ENCODE measurements at regions not wholly inside any gene's neighbourhood (a gene's known extent, or its start where the extent isn't known, plus 50 kb on each side); places are given as distances from the start of the nearest gene placed in this dataset.

DNA sequence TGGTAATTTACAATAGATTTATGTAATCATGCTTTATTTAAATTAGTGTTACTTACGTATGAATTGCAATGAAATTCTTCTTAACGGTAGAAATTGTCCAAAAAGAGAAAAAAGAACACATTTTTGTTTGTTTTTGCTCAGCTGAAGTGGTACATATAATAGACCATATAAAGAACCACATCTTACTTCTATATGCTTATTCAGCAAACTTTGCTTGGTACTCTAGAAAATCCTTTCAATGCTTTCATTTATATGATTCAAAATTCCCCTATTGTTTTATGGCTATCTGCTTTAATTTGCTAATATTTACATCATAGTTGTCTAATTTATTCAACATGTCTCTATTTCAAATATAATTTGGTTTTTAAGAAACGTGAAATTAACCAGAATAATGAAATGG is 903.2 kb downstream of the ANKRD7 start:
- WGBS (ENCODE audit: insufficient coverage, insufficient replicate concordance, low lambda C conversion rate, missing lambda C conversion rate), result 0% methylated on average over 3 of the region's 3 CpGs

More for the DNA sequence above, 903.2 kb downstream of the ANKRD7 start:
- no peaks in the 10 kb centered on the region for H3K9me3 ChIP-seq (replicated peaks; ENCODE audit: control insufficient read depth, insufficient read depth, low read length)
- no peak overlapping the region for H2AFZ ChIP-seq (ENCODE audit: control insufficient read depth, low read depth, low read length)
- FAIRE-seq, result no peak
- no peak overlapping the region for H3K9ac ChIP-seq (ENCODE audit: control insufficient read depth, insufficient read depth, low read length)
- ChIA-PET POLR2A (no interaction called here), SMC1A (ENCODE audit: uncharacterized antibody, unreplicated experiment) (no interaction called here), CTCF (no interaction called here), RAD21 (ENCODE audit: unreplicated experiment) (no interaction called here)
- H4K20me1 ChIP-seq (ENCODE audit: control insufficient read depth, insufficient read depth), result no peaks in the 10 kb centered on the region
- TF ChIP-seq, protein P1, sequence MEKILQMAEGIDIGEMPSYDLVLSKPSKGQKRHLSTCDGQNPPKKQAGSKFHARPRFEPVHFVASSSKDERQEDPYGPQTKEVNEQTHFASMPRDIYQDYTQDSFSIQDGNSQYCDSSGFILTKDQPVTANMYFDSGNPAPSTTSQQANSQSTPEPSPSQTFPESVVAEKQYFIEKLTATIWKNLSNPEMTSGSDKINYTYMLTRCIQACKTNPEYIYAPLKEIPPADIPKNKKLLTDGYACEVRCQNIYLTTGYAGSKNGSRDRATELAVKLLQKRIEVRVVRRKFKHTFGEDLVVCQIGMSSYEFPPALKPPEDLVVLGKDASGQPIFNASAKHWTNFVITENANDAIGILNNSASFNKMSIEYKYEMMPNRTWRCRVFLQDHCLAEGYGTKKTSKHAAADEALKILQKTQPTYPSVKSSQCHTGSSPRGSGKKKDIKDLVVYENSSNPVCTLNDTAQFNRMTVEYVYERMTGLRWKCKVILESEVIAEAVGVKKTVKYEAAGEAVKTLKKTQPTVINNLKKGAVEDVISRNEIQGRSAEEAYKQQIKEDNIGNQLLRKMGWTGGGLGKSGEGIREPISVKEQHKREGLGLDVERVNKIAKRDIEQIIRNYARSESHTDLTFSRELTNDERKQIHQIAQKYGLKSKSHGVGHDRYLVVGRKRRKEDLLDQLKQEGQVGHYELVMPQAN (conservative IDR thresholded peaks at IDR 0.05), result no peak
- TF ChIP-seq, protein P2, sequence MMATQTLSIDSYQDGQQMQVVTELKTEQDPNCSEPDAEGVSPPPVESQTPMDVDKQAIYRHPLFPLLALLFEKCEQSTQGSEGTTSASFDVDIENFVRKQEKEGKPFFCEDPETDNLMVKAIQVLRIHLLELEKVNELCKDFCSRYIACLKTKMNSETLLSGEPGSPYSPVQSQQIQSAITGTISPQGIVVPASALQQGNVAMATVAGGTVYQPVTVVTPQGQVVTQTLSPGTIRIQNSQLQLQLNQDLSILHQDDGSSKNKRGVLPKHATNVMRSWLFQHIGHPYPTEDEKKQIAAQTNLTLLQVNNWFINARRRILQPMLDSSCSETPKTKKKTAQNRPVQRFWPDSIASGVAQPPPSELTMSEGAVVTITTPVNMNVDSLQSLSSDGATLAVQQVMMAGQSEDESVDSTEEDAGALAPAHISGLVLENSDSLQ (IDR thresholded peaks at IDR 0.05), result no peak
- TF ChIP-seq ZZZ3 (IDR thresholded peaks at IDR 0.05; ENCODE audit: control insufficient read depth, insufficient read length, low read depth) (no peak), ZNF622 (IDR thresholded peaks at IDR 0.05) (no peak), IKZF1 (conservative IDR thresholded peaks at IDR 0.05) (no peak), NR2C1 (IDR thresholded peaks at IDR 0.05) (no peak), SMAD5 (IDR thresholded peaks at IDR 0.05; ENCODE audit: low read depth) (no peak), JUNB (IDR thresholded peaks at IDR 0.05) (no peak)
- TF ChIP-seq, protein P3, sequence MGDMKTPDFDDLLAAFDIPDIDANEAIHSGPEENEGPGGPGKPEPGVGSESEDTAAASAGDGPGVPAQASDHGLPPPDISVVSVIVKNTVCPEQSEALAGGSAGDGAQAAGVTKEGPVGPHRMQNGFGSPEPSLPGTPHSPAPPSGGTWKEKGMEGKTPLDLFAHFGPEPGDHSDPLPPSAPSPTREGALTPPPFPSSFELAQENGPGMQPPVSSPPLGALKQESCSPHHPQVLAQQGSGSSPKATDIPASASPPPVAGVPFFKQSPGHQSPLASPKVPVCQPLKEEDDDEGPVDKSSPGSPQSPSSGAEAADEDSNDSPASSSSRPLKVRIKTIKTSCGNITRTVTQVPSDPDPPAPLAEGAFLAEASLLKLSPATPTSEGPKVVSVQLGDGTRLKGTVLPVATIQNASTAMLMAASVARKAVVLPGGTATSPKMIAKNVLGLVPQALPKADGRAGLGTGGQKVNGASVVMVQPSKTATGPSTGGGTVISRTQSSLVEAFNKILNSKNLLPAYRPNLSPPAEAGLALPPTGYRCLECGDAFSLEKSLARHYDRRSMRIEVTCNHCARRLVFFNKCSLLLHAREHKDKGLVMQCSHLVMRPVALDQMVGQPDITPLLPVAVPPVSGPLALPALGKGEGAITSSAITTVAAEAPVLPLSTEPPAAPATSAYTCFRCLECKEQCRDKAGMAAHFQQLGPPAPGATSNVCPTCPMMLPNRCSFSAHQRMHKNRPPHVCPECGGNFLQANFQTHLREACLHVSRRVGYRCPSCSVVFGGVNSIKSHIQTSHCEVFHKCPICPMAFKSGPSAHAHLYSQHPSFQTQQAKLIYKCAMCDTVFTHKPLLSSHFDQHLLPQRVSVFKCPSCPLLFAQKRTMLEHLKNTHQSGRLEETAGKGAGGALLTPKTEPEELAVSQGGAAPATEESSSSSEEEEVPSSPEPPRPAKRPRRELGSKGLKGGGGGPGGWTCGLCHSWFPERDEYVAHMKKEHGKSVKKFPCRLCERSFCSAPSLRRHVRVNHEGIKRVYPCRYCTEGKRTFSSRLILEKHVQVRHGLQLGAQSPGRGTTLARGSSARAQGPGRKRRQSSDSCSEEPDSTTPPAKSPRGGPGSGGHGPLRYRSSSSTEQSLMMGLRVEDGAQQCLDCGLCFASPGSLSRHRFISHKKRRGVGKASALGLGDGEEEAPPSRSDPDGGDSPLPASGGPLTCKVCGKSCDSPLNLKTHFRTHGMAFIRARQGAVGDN (IDR thresholded peaks at IDR 0.05), result no peak
- TF ChIP-seq, protein P4, sequence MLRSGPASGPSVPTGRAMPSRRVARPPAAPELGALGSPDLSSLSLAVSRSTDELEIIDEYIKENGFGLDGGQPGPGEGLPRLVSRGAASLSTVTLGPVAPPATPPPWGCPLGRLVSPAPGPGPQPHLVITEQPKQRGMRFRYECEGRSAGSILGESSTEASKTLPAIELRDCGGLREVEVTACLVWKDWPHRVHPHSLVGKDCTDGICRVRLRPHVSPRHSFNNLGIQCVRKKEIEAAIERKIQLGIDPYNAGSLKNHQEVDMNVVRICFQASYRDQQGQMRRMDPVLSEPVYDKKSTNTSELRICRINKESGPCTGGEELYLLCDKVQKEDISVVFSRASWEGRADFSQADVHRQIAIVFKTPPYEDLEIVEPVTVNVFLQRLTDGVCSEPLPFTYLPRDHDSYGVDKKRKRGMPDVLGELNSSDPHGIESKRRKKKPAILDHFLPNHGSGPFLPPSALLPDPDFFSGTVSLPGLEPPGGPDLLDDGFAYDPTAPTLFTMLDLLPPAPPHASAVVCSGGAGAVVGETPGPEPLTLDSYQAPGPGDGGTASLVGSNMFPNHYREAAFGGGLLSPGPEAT (IDR thresholded peaks at IDR 0.05; ENCODE audit: low read depth), result no peak
- no peaks in the 10 kb centered on the region for H3K36me3 ChIP-seq (ENCODE audit: control insufficient read depth in 2 of 2, insufficient read depth in 2 of 2, low read length in 1 of 2)
- H3K4me2 ChIP-seq (ENCODE audit: control insufficient read depth, insufficient read depth), result no peak overlapping the region
- H3K4me3 ChIP-seq, result no peak overlapping the region
- in situ Hi-C loops (cut with MboI) (no loop called here), intact Hi-C loops (cut with micrococcal nuclease; ENCODE audit: unreplicated experiment) (no loop called here)
- H3K79me2 ChIP-seq (ENCODE audit: control insufficient read depth, insufficient read depth, low read length), result no peaks in the 10 kb centered on the region
- H3K27ac ChIP-seq (ENCODE audit: control insufficient read depth, insufficient read depth), result no peak overlapping the region
- no TSS peak for BruUV-seq (replicated peaks)
- ATAC-seq, result no peak
- no peaks in the 10 kb centered on the region for H3K4me1 ChIP-seq (ENCODE audit: control insufficient read depth, insufficient read depth, low read length)
- H3K27me3 ChIP-seq (replicated peaks in 1 of 2; ENCODE audit: control insufficient read depth in 2 of 2, insufficient read depth in 2 of 2, low read length in 1 of 2), result no peaks in the 10 kb centered on the region
- DNase-seq (ENCODE audit: low read depth, low spot score), result no peak
